GM10266 (cell line): ENCODE measurements at regions not wholly inside any gene's neighbourhood (a gene's known extent, or its start where the extent isn't known, plus 50 kb on each side); places are given as distances from the start of the nearest gene placed in this dataset.
"Not testable (repeated sequence)": the region's sequence is repeated elsewhere in the genome, so short reads cannot be mapped to it uniquely, and the experiment has no call there.

Experiments used
- DNase-seq: peaks from one replicate; pipeline ENCODE4 v3.0.0; 2012; ENCODE audit errors: extremely low spot score
- TF ChIP-seq, protein P1 (sequence below): IDR thresholded peaks from 2 replicates; pipeline ENCODE4 v1.5.1; 2012; ENCODE audit warnings: mild to moderate bottlenecking, low read depth; ENCODE audit not compliant: control insufficient read depth, insufficient read depth; ENCODE audit errors: missing control alignments

DNA sequence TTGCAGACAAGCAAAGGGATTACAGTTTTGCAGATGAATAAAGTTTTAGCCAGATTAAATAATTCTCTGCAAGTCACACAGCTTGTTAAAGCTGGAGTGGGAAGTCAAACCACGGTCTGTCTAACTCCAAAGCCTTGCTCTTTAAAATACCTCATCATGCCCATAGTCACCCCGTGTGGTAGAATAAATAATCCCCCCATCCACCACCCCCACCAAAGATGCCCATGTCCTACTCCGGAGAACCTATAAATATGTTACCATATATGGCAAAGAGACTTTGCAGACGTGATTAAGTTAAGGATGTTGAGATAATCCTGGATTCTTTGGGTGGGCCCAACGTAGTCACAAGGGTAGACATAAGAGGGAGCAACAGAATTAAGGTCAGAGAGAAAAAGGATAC, 118.7 kb downstream of the BEND2 start:
- TF ChIP-seq, protein P1, sequence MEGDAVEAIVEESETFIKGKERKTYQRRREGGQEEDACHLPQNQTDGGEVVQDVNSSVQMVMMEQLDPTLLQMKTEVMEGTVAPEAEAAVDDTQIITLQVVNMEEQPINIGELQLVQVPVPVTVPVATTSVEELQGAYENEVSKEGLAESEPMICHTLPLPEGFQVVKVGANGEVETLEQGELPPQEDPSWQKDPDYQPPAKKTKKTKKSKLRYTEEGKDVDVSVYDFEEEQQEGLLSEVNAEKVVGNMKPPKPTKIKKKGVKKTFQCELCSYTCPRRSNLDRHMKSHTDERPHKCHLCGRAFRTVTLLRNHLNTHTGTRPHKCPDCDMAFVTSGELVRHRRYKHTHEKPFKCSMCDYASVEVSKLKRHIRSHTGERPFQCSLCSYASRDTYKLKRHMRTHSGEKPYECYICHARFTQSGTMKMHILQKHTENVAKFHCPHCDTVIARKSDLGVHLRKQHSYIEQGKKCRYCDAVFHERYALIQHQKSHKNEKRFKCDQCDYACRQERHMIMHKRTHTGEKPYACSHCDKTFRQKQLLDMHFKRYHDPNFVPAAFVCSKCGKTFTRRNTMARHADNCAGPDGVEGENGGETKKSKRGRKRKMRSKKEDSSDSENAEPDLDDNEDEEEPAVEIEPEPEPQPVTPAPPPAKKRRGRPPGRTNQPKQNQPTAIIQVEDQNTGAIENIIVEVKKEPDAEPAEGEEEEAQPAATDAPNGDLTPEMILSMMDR, result no peak
- DNase-seq, result no peak

DNA sequence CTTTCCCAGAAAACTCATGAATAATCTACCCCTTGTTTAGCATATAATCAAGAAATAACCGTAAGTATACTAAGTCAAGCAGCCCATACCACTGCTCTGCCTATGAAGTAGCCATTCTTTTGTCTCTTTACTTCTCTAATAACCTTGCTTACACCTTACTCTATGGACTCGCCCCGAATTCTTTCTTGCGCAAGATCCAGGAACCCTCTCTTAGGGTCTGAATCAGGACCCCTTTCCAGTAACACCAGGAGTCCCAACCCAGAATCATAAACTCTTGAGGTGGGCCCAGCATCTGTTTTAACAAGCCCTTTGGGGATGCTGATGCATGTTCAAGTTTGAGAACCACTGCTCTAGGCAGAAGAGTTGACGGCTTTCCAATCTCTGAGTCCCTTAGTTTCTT, 119.6 kb downstream of the BEND2 start:
- DNase-seq, result no peak
- TF ChIP-seq, protein P1, result no peak

DNA sequence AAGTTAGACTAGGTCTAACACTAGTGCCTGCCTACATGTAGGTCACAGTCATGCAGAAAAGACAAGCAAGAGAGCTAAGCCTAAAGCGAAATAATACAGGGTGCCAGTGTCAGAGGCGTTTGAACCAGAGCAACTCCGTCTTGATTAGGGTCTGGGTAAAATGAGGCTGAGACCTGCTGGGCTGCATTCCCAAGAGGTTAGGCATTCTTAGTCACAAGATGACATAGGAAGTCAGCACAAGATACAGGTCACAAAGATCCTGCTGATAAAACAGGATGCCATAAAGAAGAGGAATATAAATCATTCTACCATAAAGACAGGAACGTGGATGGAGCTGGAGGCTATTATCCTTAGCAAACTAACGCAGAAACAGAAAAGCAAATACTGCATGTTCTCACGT, 120.9 kb downstream of the BEND2 start:
- TF ChIP-seq, protein P1, result no peak
- DNase-seq, result no peak

DNA sequence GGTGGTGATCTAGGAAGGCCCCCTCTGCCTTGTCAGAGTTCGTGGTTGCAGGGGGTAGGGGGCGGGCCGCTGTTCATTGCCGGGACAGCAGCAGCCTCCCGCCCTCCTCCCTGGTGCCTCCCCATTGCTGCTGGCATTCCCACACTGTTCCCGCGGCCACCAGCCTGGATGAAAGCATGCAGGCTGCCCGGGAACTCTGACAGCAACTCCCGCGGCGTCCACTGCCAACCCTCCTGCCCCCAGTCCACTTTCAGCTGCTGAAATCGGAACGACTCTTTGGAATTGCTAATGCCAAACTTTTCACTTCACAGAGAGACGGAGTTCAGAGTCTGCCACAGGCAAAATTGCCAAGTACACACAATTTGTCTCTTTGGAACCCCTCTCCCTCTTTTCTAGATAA, 121.9 kb downstream of the BEND2 start:
- TF ChIP-seq, protein P1, result no peak
- no peak for DNase-seq

DNA sequence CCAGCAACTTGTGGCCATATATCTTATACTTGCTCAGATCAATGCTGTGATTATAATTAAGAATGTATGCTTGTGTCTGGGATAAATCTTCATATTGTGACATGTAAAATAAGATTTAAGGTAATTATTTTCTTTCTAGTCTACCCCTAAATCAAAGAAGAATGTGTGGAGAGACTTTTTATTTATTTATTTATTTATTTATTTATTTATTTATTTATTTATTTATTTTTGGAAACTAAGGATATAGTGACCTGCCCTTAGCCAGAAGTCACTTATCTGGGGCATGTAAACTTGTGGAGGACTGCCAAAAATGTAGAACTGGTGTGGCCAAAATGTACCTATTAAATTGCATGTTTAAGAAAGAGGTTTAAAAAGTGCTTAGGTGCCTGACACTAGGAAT, 144.3 kb downstream of the BEND2 start:
- TF ChIP-seq, protein P1, result no peak
- no peak for DNase-seq

DNA sequence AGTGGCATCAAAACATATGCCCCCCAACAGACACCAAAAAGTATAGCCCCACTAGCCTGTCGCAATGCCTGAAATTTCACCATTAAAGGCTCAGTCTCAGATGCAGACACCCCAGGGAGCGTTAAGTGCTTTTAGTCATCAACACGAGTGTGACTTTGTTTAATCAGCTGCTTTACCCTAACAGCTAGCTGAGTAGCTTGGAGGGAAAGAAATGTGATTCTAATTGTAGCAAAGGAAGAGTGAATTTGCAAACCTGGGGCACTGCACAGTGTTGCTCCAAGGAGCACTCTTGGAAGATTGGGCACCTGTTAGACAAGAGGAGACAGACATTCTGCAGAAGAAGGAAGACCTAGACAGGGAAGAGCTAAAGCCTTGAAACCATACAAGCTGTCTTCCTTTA, 145.1 kb downstream of the BEND2 start:
- no peak for DNase-seq
- TF ChIP-seq, protein P1, result no peak

DNA sequence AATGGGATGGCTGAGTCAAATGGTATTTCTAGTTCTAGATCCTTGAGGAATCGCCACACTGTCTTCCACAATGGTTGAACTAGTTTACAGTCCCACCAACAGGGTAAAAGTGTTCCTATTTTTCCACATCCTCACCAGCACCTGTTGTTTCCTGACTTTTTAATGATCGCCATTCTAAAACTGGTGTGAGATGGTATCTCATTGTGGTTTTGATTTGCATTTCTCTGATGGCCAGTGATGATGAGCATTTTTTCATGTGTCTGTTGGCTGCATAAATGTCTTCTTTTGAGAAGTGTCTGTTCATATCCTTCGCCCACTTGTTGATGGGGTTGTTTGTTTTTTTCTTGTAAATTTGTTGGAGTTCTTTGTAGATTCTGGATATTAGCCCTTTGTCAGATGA, 152.6 kb downstream of the BEND2 start:
- not testable (repeated sequence) for DNase-seq

DNA sequence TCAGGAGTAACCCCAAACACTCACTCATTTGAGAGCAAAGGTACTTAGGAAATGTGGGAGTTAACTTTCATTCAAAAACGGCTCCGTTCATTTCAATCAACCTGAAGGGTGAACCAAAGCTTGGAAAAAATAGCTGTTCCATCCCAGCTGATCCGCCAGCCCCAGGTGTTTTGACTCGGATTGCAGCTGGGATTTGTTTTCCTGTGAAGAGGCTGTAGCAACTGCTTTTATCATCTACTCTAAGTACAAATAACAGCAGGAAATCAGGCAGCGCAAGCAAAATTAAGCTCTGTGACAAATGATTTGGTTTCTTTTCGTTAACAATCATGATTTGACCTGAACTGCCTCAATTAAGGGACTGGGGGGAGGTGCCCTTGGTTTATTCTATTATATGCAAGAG, 154.7 kb downstream of the BEND2 start:
- DNase-seq, result no peak
- TF ChIP-seq, protein P1, result no peak
